ENCODE measurements at regions not wholly inside any gene's neighbourhood (a gene's known extent, or its start where the extent isn't known, plus 50 kb on each side); places are given as distances from the start of the nearest gene placed in this dataset.
"Not testable (repeated sequence)": the region's sequence is repeated elsewhere in the genome, so short reads cannot be mapped to it uniquely, and the experiment has no call there.

- DNase-seq (ENCODE audit: low spot score): peak; percentile 2
Measured at GRCh38 chr2:208929894-208930427, 493.9 kb upstream of the MAP2 start.

DNA sequence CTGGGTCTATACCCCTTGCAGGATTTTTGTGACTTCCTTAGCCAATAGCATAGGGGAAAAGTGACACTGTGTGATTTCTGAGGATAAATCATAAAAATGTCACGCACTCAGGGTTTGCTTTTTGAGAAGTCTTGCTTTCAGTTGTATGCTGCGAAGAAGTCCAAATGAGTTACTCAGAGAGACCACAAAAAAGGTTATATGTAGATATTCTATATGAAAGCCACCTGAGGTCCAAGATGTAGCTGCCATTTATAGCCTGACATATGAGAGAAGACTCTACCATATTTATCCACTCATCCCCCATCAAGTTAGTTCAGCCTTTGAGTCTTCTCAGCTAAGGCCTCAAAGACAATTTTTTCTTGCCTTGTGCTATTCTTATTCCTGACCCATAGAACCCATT, 488.3 kb upstream of the MAP2 start:
- no peak for DNase-seq (ENCODE audit: low spot score)

- DNase-seq (ENCODE audit: low spot score): no peak
Measured at GRCh38 chr2:208937521-208937920, 486.3 kb upstream of the MAP2 start.

GRCh38 chr2:208939852-208940251, 484.0 kb upstream of the MAP2 start:
- no peak for DNase-seq (ENCODE audit: low spot score)

DNA sequence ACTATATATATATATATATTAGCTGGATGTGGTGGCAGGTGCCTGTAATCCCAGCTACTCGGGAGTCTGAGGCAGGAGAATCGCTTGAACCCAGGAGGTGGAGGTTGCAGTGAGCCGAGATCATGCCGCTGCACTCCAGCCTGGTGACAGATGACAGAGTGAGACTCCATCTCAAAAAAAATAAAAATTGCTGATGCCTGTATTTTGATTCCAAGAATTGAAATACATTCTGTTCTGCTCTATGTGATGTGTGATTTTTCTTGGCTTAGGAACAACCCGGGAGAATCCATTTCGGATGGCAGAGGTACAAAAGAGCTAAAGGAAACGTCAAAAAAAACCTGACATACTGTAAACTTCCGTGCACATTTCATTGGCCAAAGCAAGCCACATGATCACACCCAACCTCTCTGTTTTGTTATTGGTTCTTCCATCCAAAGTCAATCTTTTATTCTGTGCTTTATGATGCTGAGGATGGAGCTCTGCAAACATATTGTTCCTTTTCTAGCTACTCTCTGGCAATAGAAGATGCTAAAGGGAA, 478.1 kb upstream of the MAP2 start:
- no peak for DNase-seq (ENCODE audit: low spot score)

DNA sequence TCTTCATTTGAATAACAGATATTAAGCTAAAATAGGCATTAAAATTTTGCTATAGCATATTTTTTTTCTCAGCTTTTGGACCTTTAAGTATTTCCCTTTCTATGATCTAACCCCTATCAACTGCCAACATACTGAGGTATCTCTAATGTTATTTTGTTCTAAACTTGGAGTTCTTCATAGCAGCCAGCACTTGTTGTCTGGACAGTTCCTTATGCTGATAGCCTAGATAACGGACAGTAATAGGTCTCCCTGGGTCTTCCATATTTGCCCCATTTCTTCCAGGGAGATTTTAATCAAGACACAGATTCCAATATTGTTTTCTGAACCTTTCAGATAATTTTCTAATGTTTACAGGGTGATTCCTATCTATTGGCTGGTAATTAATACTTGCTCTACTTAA, 475.8 kb upstream of the MAP2 start:
- DNase-seq (ENCODE audit: low spot score): no peak

DNA sequence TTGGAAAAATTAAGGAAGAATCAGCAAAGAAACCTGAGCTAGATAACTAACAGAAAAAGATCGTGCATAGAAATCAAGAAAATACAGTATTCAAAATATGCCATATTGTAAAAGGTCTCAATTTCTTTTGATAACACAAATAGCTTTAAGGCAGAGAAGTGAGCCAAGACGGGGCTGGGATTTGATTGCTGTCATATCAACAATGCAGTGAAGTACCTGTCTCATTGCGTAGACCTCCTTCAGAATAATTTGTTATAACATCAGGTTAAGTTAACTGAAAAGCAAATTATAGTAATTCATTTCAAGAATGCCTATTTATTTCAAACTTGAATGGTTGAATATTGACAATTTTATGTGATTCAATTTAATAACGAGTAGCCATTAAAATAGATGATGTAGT, 453.8 kb upstream of the MAP2 start:
- DNase-seq (ENCODE audit: low spot score): no peak

- DNase-seq (ENCODE audit: low spot score): no peak
Measured at GRCh38 chr2:208977582-208977981, 446.3 kb upstream of the MAP2 start.

- DNase-seq (ENCODE audit: low spot score): no peak
Measured at GRCh38 chr2:208978946-208979345, 444.9 kb upstream of the MAP2 start.

GRCh38 chr2:208980321-208980720, 443.5 kb upstream of the MAP2 start:
- DNase-seq (ENCODE audit: low spot score): no peak

GRCh38 chr2:208982831-208983230, 441.0 kb upstream of the MAP2 start:
- DNase-seq (ENCODE audit: low spot score): no peak

DNA sequence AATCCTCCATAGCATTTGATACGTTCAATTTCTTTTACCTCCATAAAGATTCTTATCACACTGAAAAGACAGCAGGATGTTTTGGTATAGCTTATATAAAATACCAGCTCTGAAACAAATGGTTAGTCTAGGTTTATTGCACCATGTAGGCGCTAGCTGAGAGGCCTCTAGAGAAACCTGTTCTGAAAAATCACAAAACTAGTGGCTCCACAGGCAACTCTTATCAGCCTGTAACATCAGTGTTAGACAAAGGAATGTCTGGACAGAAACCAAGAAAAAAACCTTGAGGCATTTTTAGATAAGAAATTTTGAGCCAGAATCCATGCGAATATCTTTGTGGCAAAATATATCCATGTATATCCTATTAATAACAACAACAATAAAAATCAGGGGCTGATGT, 440.4 kb upstream of the MAP2 start:
- peak; percentile 41 for DNase-seq (ENCODE audit: low spot score)

DNA sequence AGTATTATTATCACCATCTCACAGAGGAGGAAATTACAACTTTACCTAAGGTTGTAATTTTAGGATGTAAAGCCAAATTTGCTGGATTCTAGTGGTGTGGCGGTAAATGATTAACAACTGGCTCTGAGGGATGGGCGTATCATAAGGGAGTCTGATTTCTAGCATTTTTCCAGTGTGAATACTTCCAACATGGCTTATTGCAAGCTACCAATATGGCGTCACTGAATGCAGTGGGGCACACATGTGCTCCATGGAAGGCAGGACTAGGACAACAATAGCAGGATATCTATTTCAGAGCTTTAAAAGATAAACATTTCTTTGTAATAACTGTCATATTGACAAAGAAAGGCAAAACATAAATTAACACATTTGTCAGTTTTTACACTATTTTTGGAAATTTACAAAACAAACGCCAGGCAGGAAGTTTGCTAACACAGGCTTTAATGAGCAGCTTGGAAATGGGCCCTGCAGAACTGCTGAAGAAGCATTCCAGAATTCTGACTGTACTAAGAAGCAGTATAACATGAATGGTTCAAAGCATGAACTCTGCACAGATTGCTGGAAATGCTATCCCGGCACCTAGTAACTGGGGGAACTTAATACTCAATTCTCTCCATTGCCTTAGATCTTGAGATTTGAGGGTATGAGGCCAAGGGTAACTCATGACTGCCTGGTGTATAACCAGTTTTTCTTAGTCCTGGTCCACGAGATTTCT, 439.3 kb upstream of the MAP2 start:
- peak; percentile 45 for DNase-seq (ENCODE audit: low spot score)

DNA sequence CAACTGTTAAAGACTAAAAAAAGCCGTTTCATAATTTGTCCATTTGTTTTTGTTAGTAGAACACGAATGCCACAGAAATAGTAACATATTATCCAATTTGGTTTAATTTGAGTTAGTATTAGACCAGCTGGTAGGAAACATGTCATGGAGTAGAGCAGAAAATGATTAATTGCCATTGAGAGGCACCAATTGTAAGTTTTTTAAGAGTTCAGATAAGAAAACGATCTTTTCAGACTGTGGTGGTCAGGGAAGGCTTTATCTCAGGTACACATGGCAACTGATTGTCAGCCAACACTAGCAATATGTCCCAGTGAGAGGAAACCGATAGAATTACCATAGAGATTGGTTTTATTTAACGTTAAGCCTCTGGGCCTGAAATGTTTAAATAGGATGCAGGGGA, 438.2 kb upstream of the MAP2 start:
- no peak for DNase-seq (ENCODE audit: low spot score)

DNA sequence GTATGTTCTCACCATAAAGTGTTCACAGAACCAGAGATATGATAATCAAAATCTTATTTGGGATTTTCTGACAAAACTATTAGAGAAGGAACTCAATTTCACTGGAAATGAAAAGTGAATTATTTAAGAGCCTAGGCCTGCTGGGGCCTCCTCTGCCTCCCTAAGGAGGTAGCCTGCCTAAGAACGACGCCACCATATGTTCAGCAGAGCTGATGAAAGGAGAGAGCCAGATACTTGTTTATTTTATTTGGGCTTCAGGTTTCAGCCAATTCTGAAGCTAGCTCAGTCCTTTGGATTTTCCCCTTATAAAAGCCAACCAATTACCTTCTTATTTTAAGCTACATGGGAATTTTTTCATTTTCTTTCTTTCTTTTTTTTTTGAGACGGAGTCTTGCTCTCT, 433.1 kb upstream of the MAP2 start:
- DNase-seq (ENCODE audit: low spot score): no peak

GRCh38 chr2:208999911-209000310, 423.9 kb upstream of the MAP2 start:
- no peak for DNase-seq (ENCODE audit: low spot score)

- no peak for DNase-seq (ENCODE audit: low spot score)
Measured at GRCh38 chr2:209002054-209002453, 421.8 kb upstream of the MAP2 start.

- no peak for DNase-seq (ENCODE audit: low spot score)
Measured at GRCh38 chr2:209005371-209005770, 418.5 kb upstream of the MAP2 start.

- DNase-seq (ENCODE audit: low spot score): no peak
Measured at GRCh38 chr2:209008636-209009287, 415.1 kb upstream of the MAP2 start.

DNA sequence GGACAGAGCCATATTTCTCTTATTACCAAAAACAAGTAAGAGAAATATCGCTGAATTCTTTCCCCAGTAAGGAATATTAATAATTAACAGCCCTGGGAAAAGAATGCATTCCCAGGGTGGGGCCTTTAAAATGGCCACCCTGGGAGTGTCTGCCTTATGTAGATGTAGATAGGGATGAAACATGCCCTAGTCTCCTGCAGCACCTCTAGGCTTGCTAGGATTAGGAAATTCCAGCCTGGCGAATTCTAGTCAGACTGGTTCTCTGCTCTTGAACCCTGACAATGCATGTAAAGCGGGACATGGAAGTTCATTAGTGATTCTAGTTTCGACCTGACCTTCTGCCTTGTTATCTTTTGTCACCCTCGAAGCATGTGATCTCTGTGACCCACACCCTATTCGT, 405.2 kb upstream of the MAP2 start:
- not testable (repeated sequence) for DNase-seq (ENCODE audit: low spot score)

- no peak for DNase-seq (ENCODE audit: low spot score)
Measured at GRCh38 chr2:209029249-209029648, 394.6 kb upstream of the MAP2 start.

- DNase-seq (ENCODE audit: low spot score): no peak
Measured at GRCh38 chr2:209044307-209044706, 379.5 kb upstream of the MAP2 start.

GRCh38 chr2:209046163-209046562, 377.7 kb upstream of the MAP2 start:
- no peak for DNase-seq (ENCODE audit: low spot score)

Data from HT-29 (cell line).